ENCODE measurements at regions not wholly inside any gene's neighbourhood (a gene's known extent, or its start where the extent isn't known, plus 50 kb on each side); places are given as distances from the start of the nearest gene placed in this dataset.

DNA sequence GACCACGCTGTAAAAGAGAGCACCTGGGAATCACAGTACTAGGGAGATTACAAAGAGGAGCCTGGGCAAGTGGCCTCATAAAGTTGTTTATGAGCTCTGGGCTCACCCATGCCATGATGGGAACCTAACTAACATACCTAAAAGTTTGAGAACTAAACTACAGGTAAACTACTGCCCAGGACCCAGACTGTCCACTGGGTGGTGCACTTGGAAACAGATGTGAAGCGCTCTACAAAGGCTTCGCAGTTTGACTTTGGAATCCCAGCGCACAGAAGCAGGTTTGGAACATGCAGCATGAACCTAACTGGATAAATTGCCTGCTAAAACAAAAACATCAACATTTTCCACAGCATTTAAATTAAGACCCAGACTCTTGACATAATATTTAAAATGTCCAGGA lies 418.6 kb downstream of the FAM181B start (continued):
- peak; percentile 29; the same call in 1 of the 2 replicates for TF ChIP-seq SMC3 (IDR thresholded peaks at IDR 0.05; ENCODE audit: borderline replicate concordance, low read length)
- no peak for TF ChIP-seq MYC (IDR thresholded peaks at IDR 0.05; ENCODE audit: insufficient read depth, insufficient read length, insufficient replicate concordance, low read length, severe bottlenecking)
- TF ChIP-seq GABPA (IDR thresholded peaks at IDR 0.05; ENCODE audit: low read depth) = no peak
- TF ChIP-seq PAX8 (IDR thresholded peaks at IDR 0.05) = no peak
- no peak for TF ChIP-seq TCF7 (IDR thresholded peaks at IDR 0.05; ENCODE audit: borderline replicate concordance)
- peak; percentile 32; the same call in 1 of the 2 replicates for TF ChIP-seq RAD21 (IDR thresholded peaks at IDR 0.05; ENCODE audit: insufficient read depth, low read depth, low read length)
- TF ChIP-seq CUX1 (IDR thresholded peaks at IDR 0.05; ENCODE audit: insufficient replicate concordance, low read depth, low read length) = no peak

- CTCF ChIA-PET = no interaction called here
- in situ Hi-C loops (cut with MboI) = no loop called here
These were observed 424.7 kb downstream of the FAM181B start for GRCh38 chr11:82308979-82309378.

More at GRCh38 chr11:82308979-82309378, 424.7 kb downstream of the FAM181B start:
- intact Hi-C loops (cut with micrococcal nuclease; ENCODE audit: unreplicated experiment) = no loop called here
- H3K9me3 ChIP-seq (replicated peaks; ENCODE audit: control insufficient read depth, insufficient read depth, low read length) = no peaks in the 10 kb centered on the region
- H2AFZ ChIP-seq (ENCODE audit: control insufficient read depth, low read depth, low read length) = no peak overlapping the region
- ChIA-PET POLR2A (no interaction called here), SMC1A (ENCODE audit: uncharacterized antibody, unreplicated experiment) (interaction anchor here (1.5 kb wide), 1 partner anchor 12 kb away, joined by 3 read pairs; no protein-coding TSS in a partner anchor), RAD21 (ENCODE audit: unreplicated experiment) (no interaction called here)
- 23% methylated on average over 2 of the region's 2 CpGs for WGBS (ENCODE audit: insufficient coverage, insufficient replicate concordance, low lambda C conversion rate, missing lambda C conversion rate)
- TF ChIP-seq ASH2L (IDR thresholded peaks at IDR 0.05; ENCODE audit: borderline replicate concordance, low read depth) = no peak
- no peak for TF ChIP-seq CREM (IDR thresholded peaks at IDR 0.05; ENCODE audit: low read depth)
- TF ChIP-seq E2F4 (IDR thresholded peaks at IDR 0.05; ENCODE audit: low read depth, low read length) = no peak
- no peak for TF ChIP-seq TCF3 (IDR thresholded peaks at IDR 0.05; ENCODE audit: borderline replicate concordance, insufficient read depth, low read depth, low read length)
- TF ChIP-seq IKZF2 (IDR thresholded peaks at IDR 0.05) = no peak
- TF ChIP-seq POLR2A (IDR thresholded peaks at IDR 0.05; ENCODE audit: low read depth, low read length) = no peak
- TF ChIP-seq CBX3 (IDR thresholded peaks at IDR 0.05; ENCODE audit: borderline replicate concordance, low read depth) = no peak
- TF ChIP-seq POU2F2 (IDR thresholded peaks at IDR 0.05; ENCODE audit: borderline replicate concordance, low read depth, low read length) = no peak
- TF ChIP-seq GATAD2B (conservative IDR thresholded peaks at IDR 0.05; ENCODE audit: low read depth) = no peak
- FAIRE-seq (no peak), DNase-seq (ENCODE audit: low read depth, low spot score) (no peak), ATAC-seq (no peak)
- H3K36me3 ChIP-seq (ENCODE audit: control insufficient read depth in 2 of 2, insufficient read depth in 2 of 2, low read length in 1 of 2) = no peaks in the 10 kb centered on the region
- no peak overlapping the region for H3K4me2 ChIP-seq (ENCODE audit: control insufficient read depth, insufficient read depth)
- H3K4me1 ChIP-seq (ENCODE audit: control insufficient read depth, insufficient read depth, low read length) = no peaks in the 10 kb centered on the region
- no peaks in the 10 kb centered on the region for H4K20me1 ChIP-seq (ENCODE audit: control insufficient read depth, insufficient read depth)
- H3K4me3 ChIP-seq = no peak overlapping the region
- no TSS peak for BruUV-seq (replicated peaks)
- no peaks in the 10 kb centered on the region for H3K79me2 ChIP-seq (ENCODE audit: control insufficient read depth, insufficient read depth, low read length)
- H3K27me3 ChIP-seq (replicated peaks in 1 of 2; ENCODE audit: control insufficient read depth in 2 of 2, insufficient read depth in 2 of 2, low read length in 1 of 2) = no peaks in the 10 kb centered on the region
- H3K27ac ChIP-seq (ENCODE audit: control insufficient read depth, insufficient read depth) = no peak overlapping the region
- no peak overlapping the region for H3K9ac ChIP-seq (ENCODE audit: control insufficient read depth, insufficient read depth, low read length)
